Hematopoietic multipotent progenitor cell treated with erythropoietin and hydrocortisone succinate and interleukin-3 and kit ligand, for 6 days (in vitro differentiated cells): ENCODE measurements at regions not wholly inside any gene's neighbourhood (a gene's known extent, or its start where the extent isn't known, plus 50 kb on each side); places are given as distances from the start of the nearest gene placed in this dataset.
"Not testable (repeated sequence)": the region's sequence is repeated elsewhere in the genome, so short reads cannot be mapped to it uniquely, and the experiment has no call there.

Experiments
- DNase-seq: peaks from one replicate; pipeline ENCODE4 v3.0.0-alpha.2; 2015

GRCh38 chr6:74609871-74610270 lies 596.0 kb downstream of the COL12A1 start:
- DNase-seq, result no peak

GRCh38 chr6:74607934-74608333 lies 597.9 kb downstream of the COL12A1 start:
- no peak for DNase-seq

- no peak for DNase-seq
These were observed 598.4 kb downstream of the COL12A1 start for GRCh38 chr6:74607468-74607867.

- no peak for DNase-seq
These were observed 599.2 kb downstream of the COL12A1 start for GRCh38 chr6:74606582-74607071.

- no peak for DNase-seq
These were observed 599.8 kb downstream of the COL12A1 start for GRCh38 chr6:74605922-74606581.

- no peak for DNase-seq
These were observed 601.6 kb downstream of the COL12A1 start for GRCh38 chr6:74604279-74604678.

- DNase-seq, result no peak
These were observed 602.4 kb downstream of the COL12A1 start for GRCh38 chr6:74603322-74604076.

- DNase-seq, result no peak
These were observed 603.6 kb downstream of the COL12A1 start for GRCh38 chr6:74602206-74602605.

GRCh38 chr6:74598462-74599393 lies 607.1 kb downstream of the COL12A1 start:
- DNase-seq, result no peak

GRCh38 chr6:74597840-74598239 lies 608.0 kb downstream of the COL12A1 start:
- DNase-seq, result no peak

- DNase-seq, result no peak
These were observed 608.6 kb downstream of the COL12A1 start for GRCh38 chr6:74597266-74597665.

- DNase-seq, result no peak
These were observed 609.3 kb downstream of the COL12A1 start for GRCh38 chr6:74596588-74596987.

GRCh38 chr6:74594350-74594749 lies 611.5 kb downstream of the COL12A1 start:
- not testable (repeated sequence) for DNase-seq

- DNase-seq, result no peak
These were observed 617.6 kb downstream of the COL12A1 start for GRCh38 chr6:74588094-74588832.

GRCh38 chr6:74587386-74587785 lies 618.5 kb downstream of the COL12A1 start:
- no peak for DNase-seq

GRCh38 chr6:74585753-74586152 lies 620.1 kb downstream of the COL12A1 start:
- no peak for DNase-seq

- DNase-seq, result no peak
These were observed 624.2 kb downstream of the COL12A1 start for GRCh38 chr6:74581681-74582080.

- DNase-seq, result no peak
These were observed 626.1 kb downstream of the COL12A1 start for GRCh38 chr6:74579794-74580193.

GRCh38 chr6:74579047-74579446 lies 626.8 kb downstream of the COL12A1 start:
- DNase-seq, result no peak

- DNase-seq, result no peak
These were observed 627.5 kb downstream of the COL12A1 start for GRCh38 chr6:74578339-74578738.

- no peak for DNase-seq
These were observed 628.2 kb downstream of the COL12A1 start for GRCh38 chr6:74577619-74578018.

- peak; percentile 61 for DNase-seq
These were observed 631.1 kb downstream of the COL12A1 start for GRCh38 chr6:74574794-74575193.

GRCh38 chr6:74573613-74574012 lies 632.2 kb downstream of the COL12A1 start:
- no peak for DNase-seq
